ENCODE measurements at regions not wholly inside any gene's neighbourhood (a gene's known extent, or its start where the extent isn't known, plus 50 kb on each side); places are given as distances from the start of the nearest gene placed in this dataset.
A peak's percentile ranks its signal among the peaks of the same experiment; 100 is the strongest.

- Histone ChIP-seq H2BK15ac (ENCODE audit: low read depth, poor library complexity, severe bottlenecking) (no peak overlapping the region), H3K18ac (ENCODE audit: low read depth in 1 of 2, low read length in 2 of 2) (no peak overlapping the region), H3K23ac (ENCODE audit: low read length in 2 of 2) (no peak overlapping the region), H3K4me3 (ENCODE audit: insufficient read depth in 1 of 2, low read depth in 1 of 2, low read length in 2 of 2) (no peak overlapping the region), H3K27me3 (ENCODE audit: control insufficient read depth in 1 of 2, insufficient read depth in 1 of 2, low read length in 2 of 2) (no peaks in the 10 kb centered on the region), H2BK120ac (ENCODE audit: low read depth, low read length) (no peak overlapping the region), H3K4ac (ENCODE audit: low read depth in 1 of 2, low read length in 2 of 2) (no peak overlapping the region), H3K36me3 (ENCODE audit: control insufficient read depth in 1 of 2, insufficient read depth in 2 of 2, low read depth in 1 of 2, low read length in 2 of 2) (no peaks in the 10 kb centered on the region), H3K4me1 (ENCODE audit: control insufficient read depth, insufficient read depth, low read depth, low read length) (no peaks in the 10 kb centered on the region), H4K8ac (ENCODE audit: low read length) (no peak overlapping the region), H3K9me3 (ENCODE audit: control insufficient read depth, low read length) (no peaks in the 10 kb centered on the region), H4K91ac (ENCODE audit: low read length) (no peak overlapping the region), H2BK12ac (ENCODE audit: low read length in 2 of 2) (no peak overlapping the region), H3K27ac (ENCODE audit: low read length, poor library complexity, severe bottlenecking) (no peak overlapping the region), H3K9ac (ENCODE audit: low read length) (no peak overlapping the region), H3K14ac (ENCODE audit: low read length in 2 of 2) (no peak overlapping the region), H2AFZ (ENCODE audit: low read depth, low read length) (no peak overlapping the region), H3K4me2 (ENCODE audit: low read length, poor library complexity, severe bottlenecking) (no peak overlapping the region), H2BK5ac (ENCODE audit: low read depth, low read length, poor library complexity, severe bottlenecking) (no peak overlapping the region), H3K79me1 (replicated peaks; ENCODE audit: low read length, poor library complexity, severe bottlenecking) (no peaks in the 10 kb centered on the region), H2AK5ac (ENCODE audit: low read length, severe bottlenecking) (no peak overlapping the region)
- WGBS = 90% methylated on average over 2 of the region's 2 CpGs
- DNase-seq = no peak
Measured at GRCh38 chr14:71225113-71225512, 317.9 kb downstream of the PCNX1 start.

- no peak overlapping the region for H3K14ac ChIP-seq (ENCODE audit: low read length in 2 of 2)
Measured at GRCh38 chr14:71228711-71229110, 321.5 kb downstream of the PCNX1 start.

DNA sequence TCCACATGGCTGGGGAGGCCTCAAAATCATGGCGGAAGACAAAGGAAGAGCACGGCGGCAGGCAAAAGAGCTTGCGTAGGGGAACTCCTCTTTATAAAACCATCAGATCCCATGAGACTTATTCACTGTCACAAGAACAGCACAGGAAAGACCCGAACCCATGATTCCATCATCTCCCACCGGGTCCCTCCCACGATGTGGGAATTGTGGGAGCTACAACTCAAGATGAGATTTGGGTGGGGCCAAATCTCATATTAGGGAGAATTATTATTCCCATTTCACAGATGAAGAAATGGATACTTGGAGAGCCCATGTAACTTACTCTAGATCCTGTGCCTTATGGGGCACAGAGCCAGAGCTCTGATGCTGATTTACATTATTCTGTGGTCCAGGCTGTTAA lies 322.6 kb downstream of the PCNX1 start:
- no peak for DNase-seq
- Histone ChIP-seq H3K4me2 (ENCODE audit: low read length, poor library complexity, severe bottlenecking) (no peak overlapping the region), H3K79me1 (replicated peaks; ENCODE audit: low read length, poor library complexity, severe bottlenecking) (no peaks in the 10 kb centered on the region), H3K36me3 (ENCODE audit: control insufficient read depth in 1 of 2, insufficient read depth in 2 of 2, low read depth in 1 of 2, low read length in 2 of 2) (no peaks in the 10 kb centered on the region), H3K4me3 (ENCODE audit: insufficient read depth in 1 of 2, low read depth in 1 of 2, low read length in 2 of 2) (no peak overlapping the region), H2AFZ (ENCODE audit: low read depth, low read length) (no peak overlapping the region), H3K4me1 (ENCODE audit: control insufficient read depth, insufficient read depth, low read depth, low read length) (no peaks in the 10 kb centered on the region), H3K27me3 (ENCODE audit: control insufficient read depth in 1 of 2, insufficient read depth in 1 of 2, low read length in 2 of 2) (no peaks in the 10 kb centered on the region), H2BK5ac (ENCODE audit: low read depth, low read length, poor library complexity, severe bottlenecking) (no peak overlapping the region), H2AK5ac (ENCODE audit: low read length, severe bottlenecking) (no peak overlapping the region), H2BK15ac (ENCODE audit: low read depth, poor library complexity, severe bottlenecking) (no peak overlapping the region), H3K4ac (ENCODE audit: low read depth in 1 of 2, low read length in 2 of 2) (no peak overlapping the region), H3K23ac (ENCODE audit: low read length in 2 of 2) (no peak overlapping the region), H4K91ac (ENCODE audit: low read length) (no peak overlapping the region), H3K27ac (ENCODE audit: low read length, poor library complexity, severe bottlenecking) (no peak overlapping the region), H3K14ac (ENCODE audit: low read length in 2 of 2) (no peak overlapping the region), H3K9ac (ENCODE audit: low read length) (no peak overlapping the region), H2BK120ac (ENCODE audit: low read depth, low read length) (no peak overlapping the region), H3K18ac (ENCODE audit: low read depth in 1 of 2, low read length in 2 of 2) (no peak overlapping the region), H3K9me3 (ENCODE audit: control insufficient read depth, low read length) (no peaks in the 10 kb centered on the region), H2BK12ac (ENCODE audit: low read length in 2 of 2) (no peak overlapping the region), H4K8ac (ENCODE audit: low read length) (no peak overlapping the region)
- WGBS = 100% methylated on average over 4 of the region's 7 CpGs

More at GRCh38 chr14:71228711-71229110, 321.5 kb downstream of the PCNX1 start:
- H3K79me1 ChIP-seq (replicated peaks; ENCODE audit: low read length, poor library complexity, severe bottlenecking) = no peaks in the 10 kb centered on the region
- no peak overlapping the region for H3K4ac ChIP-seq (ENCODE audit: low read depth in 1 of 2, low read length in 2 of 2)
- H3K9ac ChIP-seq (ENCODE audit: low read length) = no peak overlapping the region
- no peak overlapping the region for H2BK12ac ChIP-seq (ENCODE audit: low read length in 2 of 2)
- no peak overlapping the region for H2BK15ac ChIP-seq (ENCODE audit: low read depth, poor library complexity, severe bottlenecking)
- no peak overlapping the region for H3K4me2 ChIP-seq (ENCODE audit: low read length, poor library complexity, severe bottlenecking)
- H3K36me3 ChIP-seq (ENCODE audit: control insufficient read depth in 1 of 2, insufficient read depth in 2 of 2, low read depth in 1 of 2, low read length in 2 of 2) = no peaks in the 10 kb centered on the region
- H3K23ac ChIP-seq (ENCODE audit: low read length in 2 of 2) = no peak overlapping the region
- no peak overlapping the region for H2AFZ ChIP-seq (ENCODE audit: low read depth, low read length)
- H2BK120ac ChIP-seq (ENCODE audit: low read depth, low read length) = no peak overlapping the region
- no peak overlapping the region for H3K27ac ChIP-seq (ENCODE audit: low read length, poor library complexity, severe bottlenecking)
- H3K27me3 ChIP-seq (ENCODE audit: control insufficient read depth in 1 of 2, insufficient read depth in 1 of 2, low read length in 2 of 2) = no peaks in the 10 kb centered on the region
- no peak overlapping the region for H2BK5ac ChIP-seq (ENCODE audit: low read depth, low read length, poor library complexity, severe bottlenecking)
- WGBS = 50% methylated on average over 2 of the region's 2 CpGs
- no peak overlapping the region for H3K4me3 ChIP-seq (ENCODE audit: insufficient read depth in 1 of 2, low read depth in 1 of 2, low read length in 2 of 2)
- no peak overlapping the region for H3K18ac ChIP-seq (ENCODE audit: low read depth in 1 of 2, low read length in 2 of 2)
- no peak overlapping the region for H4K8ac ChIP-seq (ENCODE audit: low read length)
- no peak overlapping the region for H4K91ac ChIP-seq (ENCODE audit: low read length)
- DNase-seq = peak; percentile 14
- H3K4me1 ChIP-seq (ENCODE audit: control insufficient read depth, insufficient read depth, low read depth, low read length) = no peaks in the 10 kb centered on the region
- H2AK5ac ChIP-seq (ENCODE audit: low read length, severe bottlenecking) = no peak overlapping the region
- no peaks in the 10 kb centered on the region for H3K9me3 ChIP-seq (ENCODE audit: control insufficient read depth, low read length)

DNA sequence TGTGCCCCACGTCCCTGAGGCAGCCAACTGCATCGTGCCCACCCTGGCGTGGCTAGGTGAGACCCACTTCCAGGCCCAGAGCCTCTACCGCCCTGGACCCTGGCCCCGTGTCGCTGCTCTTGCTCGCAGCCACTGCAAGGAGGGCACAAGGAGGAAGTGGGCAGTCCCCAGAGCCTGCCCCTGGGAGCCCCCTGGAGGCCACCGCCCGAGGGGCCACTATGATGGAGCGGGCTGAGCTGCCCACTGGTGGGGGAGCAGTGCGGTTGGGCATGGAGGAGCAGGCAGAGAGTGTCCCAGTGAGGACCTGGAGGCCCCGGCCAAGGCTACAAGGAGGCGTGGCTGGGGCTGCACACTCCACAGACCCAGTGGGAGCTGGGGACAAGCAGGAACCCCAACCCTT lies 323.6 kb downstream of the PCNX1 start:
- Histone ChIP-seq H3K4me3 (ENCODE audit: insufficient read depth in 1 of 2, low read depth in 1 of 2, low read length in 2 of 2) (no peak overlapping the region), H4K91ac (ENCODE audit: low read length) (peak overlapping the region; percentile 73), H2BK15ac (ENCODE audit: low read depth, poor library complexity, severe bottlenecking) (no peak overlapping the region), H3K4me2 (ENCODE audit: low read length, poor library complexity, severe bottlenecking) (no peak overlapping the region), H2AFZ (ENCODE audit: low read depth, low read length) (no peak overlapping the region), H3K79me1 (replicated peaks; ENCODE audit: low read length, poor library complexity, severe bottlenecking) (no peaks in the 10 kb centered on the region), H3K9ac (ENCODE audit: low read length) (no peak overlapping the region), H4K8ac (ENCODE audit: low read length) (no peak overlapping the region), H3K23ac (ENCODE audit: low read length in 2 of 2) (no peak overlapping the region), H3K4me1 (ENCODE audit: control insufficient read depth, insufficient read depth, low read depth, low read length) (no peaks in the 10 kb centered on the region), H2BK120ac (ENCODE audit: low read depth, low read length) (no peak overlapping the region), H2BK12ac (ENCODE audit: low read length in 2 of 2) (no peak overlapping the region), H3K27me3 (ENCODE audit: control insufficient read depth in 1 of 2, insufficient read depth in 1 of 2, low read length in 2 of 2) (no peaks in the 10 kb centered on the region), H3K36me3 (ENCODE audit: control insufficient read depth in 1 of 2, insufficient read depth in 2 of 2, low read depth in 1 of 2, low read length in 2 of 2) (no peaks in the 10 kb centered on the region), H2AK5ac (ENCODE audit: low read length, severe bottlenecking) (no peak overlapping the region), H3K9me3 (ENCODE audit: control insufficient read depth, low read length) (no peaks in the 10 kb centered on the region), H3K4ac (ENCODE audit: low read depth in 1 of 2, low read length in 2 of 2) (no peak overlapping the region), H2BK5ac (ENCODE audit: low read depth, low read length, poor library complexity, severe bottlenecking) (no peak overlapping the region), H3K14ac (ENCODE audit: low read length in 2 of 2) (peak overlapping the region in 1 of 2 experiments; percentile 69), H3K27ac (ENCODE audit: low read length, poor library complexity, severe bottlenecking) (no peak overlapping the region), H3K18ac (ENCODE audit: low read depth in 1 of 2, low read length in 2 of 2) (no peak overlapping the region)
- DNase-seq = no peak
- WGBS = 90% methylated on average over 13 of the region's 13 CpGs

Measured in mesenchymal stem cell (in vitro differentiated cells and primary cell).